ENCODE measurements at regions not wholly inside any gene's neighbourhood (a gene's known extent, or its start where the extent isn't known, plus 50 kb on each side); places are given as distances from the start of the nearest gene placed in this dataset.

GRCh38 chr5:4907571-4907970, 232.6 kb upstream of the ADAMTS16 start:
- Histone ChIP-seq H3K27ac (no peak overlapping the region), H3K4me1 (no peaks in the 10 kb centered on the region), H3K27me3 (no peaks in the 10 kb centered on the region), H3K4me3 (no peak overlapping the region), H3K9me3 (no peaks in the 10 kb centered on the region), H3K36me3 (no peaks in the 10 kb centered on the region)
- intact Hi-C loops (cut with DNase I): no loop called here
- no peak for TF ChIP-seq CTCF (IDR thresholded peaks at IDR 0.05)
- no peak for DNase-seq (ENCODE audit: low spot score in 2 of 2)

- DNase-seq (ENCODE audit: low spot score in 2 of 2): no peak
- Histone ChIP-seq H3K27me3 (no peaks in the 10 kb centered on the region), H3K4me1 (no peaks in the 10 kb centered on the region), H3K4me3 (no peak overlapping the region), H3K27ac (no peak overlapping the region), H3K9me3 (no peaks in the 10 kb centered on the region), H3K36me3 (no peaks in the 10 kb centered on the region)
- no peak for TF ChIP-seq CTCF (IDR thresholded peaks at IDR 0.05)
- intact Hi-C loops (cut with DNase I): no loop called here
Observed at GRCh38 chr5:4909086-4909485, 231.0 kb upstream of the ADAMTS16 start.

- Histone ChIP-seq H3K27me3 (no peaks in the 10 kb centered on the region), H3K9me3 (no peaks in the 10 kb centered on the region), H3K27ac (no peak overlapping the region), H3K36me3 (no peaks in the 10 kb centered on the region), H3K4me1 (no peaks in the 10 kb centered on the region), H3K4me3 (no peak overlapping the region)
- no peak for TF ChIP-seq CTCF (IDR thresholded peaks at IDR 0.05)
- intact Hi-C loops (cut with DNase I): no loop called here
- DNase-seq (ENCODE audit: low spot score in 2 of 2): no peak
Observed at GRCh38 chr5:4911646-4912403, 228.3 kb upstream of the ADAMTS16 start.

GRCh38 chr5:4921929-4922328, 218.2 kb upstream of the ADAMTS16 start:
- TF ChIP-seq CTCF (IDR thresholded peaks at IDR 0.05): no peak
- no peak overlapping the region for H3K4me3 ChIP-seq
- no peak overlapping the region for H3K27ac ChIP-seq
- no peaks in the 10 kb centered on the region for H3K4me1 ChIP-seq
- H3K9me3 ChIP-seq: no peaks in the 10 kb centered on the region
- no peak for DNase-seq (ENCODE audit: low spot score in 2 of 2)
- H3K27me3 ChIP-seq: no peaks in the 10 kb centered on the region
- no peaks in the 10 kb centered on the region for H3K36me3 ChIP-seq
- intact Hi-C loops (cut with DNase I): no loop called here

GRCh38 chr5:4924577-4924976, 215.6 kb upstream of the ADAMTS16 start:
- Histone ChIP-seq H3K4me3 (no peak overlapping the region), H3K27me3 (no peaks in the 10 kb centered on the region), H3K36me3 (no peaks in the 10 kb centered on the region), H3K9me3 (no peaks in the 10 kb centered on the region), H3K27ac (no peak overlapping the region), H3K4me1 (no peaks in the 10 kb centered on the region)
- no peak for TF ChIP-seq CTCF (IDR thresholded peaks at IDR 0.05)
- intact Hi-C loops (cut with DNase I): no loop called here
- no peak for DNase-seq (ENCODE audit: low spot score in 2 of 2)

- no peak for DNase-seq (ENCODE audit: low spot score in 2 of 2)
- H3K4me1 ChIP-seq: no peaks in the 10 kb centered on the region
- H3K36me3 ChIP-seq: no peaks in the 10 kb centered on the region
- H3K27ac ChIP-seq: no peak overlapping the region
- H3K27me3 ChIP-seq: no peaks in the 10 kb centered on the region
- H3K4me3 ChIP-seq: no peak overlapping the region
- intact Hi-C loops (cut with DNase I): no loop called here
- TF ChIP-seq CTCF (IDR thresholded peaks at IDR 0.05): no peak
- H3K9me3 ChIP-seq: no peaks in the 10 kb centered on the region
Observed at GRCh38 chr5:4927097-4927496, 213.0 kb upstream of the ADAMTS16 start.
